Testis (tissue), 2 donors: ENCODE measurements at regions not wholly inside any gene's neighbourhood (a gene's known extent, or its start where the extent isn't known, plus 50 kb on each side); places are given as distances from the start of the nearest gene placed in this dataset.

Experiments used
- DNase-seq: peaks from one replicate; pipeline ENCODE4 v3.0.0-alpha.2; 2019
- H3K27ac ChIP-seq, 2 donors: fragments of 200-600 bp; sonication (generic); one replicate each; pipeline ENCODE4 v1.5.1; 2019
- H3K27me3 ChIP-seq: fragments of 200-600 bp; sonication (generic); one replicate; pipeline ENCODE4 v1.5.1; 2019
- H3K36me3 ChIP-seq: fragments of 200-600 bp; sonication (generic); one replicate; pipeline ENCODE4 v1.5.1; 2017; ENCODE audit warnings: low read depth; ENCODE audit errors: missing control alignments
- H3K4me1 ChIP-seq: fragments of 200-600 bp; sonication (generic); one replicate; pipeline ENCODE4 v1.5.1; 2019
- H3K4me3 ChIP-seq, 2 donors: fragments of 200-600 bp; sonication (generic); one replicate each; pipeline ENCODE4 v1.5.1; 2017 to 2019
- H3K9me3 ChIP-seq: fragments of 200-600 bp; sonication (generic); one replicate; pipeline ENCODE4 v1.5.1; 2017
- CTCF ChIP-seq, 3 experiments: fragments of 450-650 bp in 2 of 3; fragments of 200-600 bp in 1 of 3; sonication (generic) in 1 of 3; IDR thresholded peaks; one replicate each; pipeline ENCODE4 v1.5.1; 2016 to 2019; ENCODE audit warnings: antibody characterized with exemption in 3 of 3, mild to moderate bottlenecking in 2 of 3, moderate library complexity in 1 of 3
- POLR2A ChIP-seq: fragments of 450-650 bp; IDR thresholded peaks from one replicate; pipeline ENCODE4 v1.6.1; 2017; ENCODE audit warnings: antibody characterized with exemption, mild to moderate bottlenecking, moderate library complexity
- WGBS, 2 donors: methylation state at CpG; one replicate each; pipeline ENCODE4 v1.1.5; 2018; 5-methylcytosine and 5-hydroxymethylcytosine counted together
- intact Hi-C: fragments of 100-400 bp; cut with DNase I; formaldehyde crosslinking; loops from one replicate; pipeline ENCODE4 v1.15.1; 2023; ENCODE audit warnings: low total_unique reads

- Histone ChIP-seq H3K27me3 (no peaks in the 10 kb centered on the region), H3K9me3 (no peaks in the 10 kb centered on the region), H3K27ac (no peak overlapping the region), H3K36me3 (no peaks in the 10 kb centered on the region), H3K4me1 (peaks cover 1% of the 10 kb centered on the region), H3K4me3 (peak overlapping the region; percentile 2 to 43)
- WGBS, 2 donors, result 60 to 83% methylated on average over 1 to 14 of the region's 16 CpGs
- TF ChIP-seq POLR2A (no peak), CTCF (IDR thresholded peaks at IDR 0.05) (no peak)
- intact Hi-C loops, result no loop called here
- no peak for DNase-seq
Measured at GRCh38 chr5:130995254-130995515, 169.9 kb downstream of the HINT1 start.

GRCh38 chr5:130994496-130995253 is 170.4 kb downstream of the HINT1 start:
- WGBS, 2 donors, result 62 to 81% methylated on average over 37 to 40 of the region's 40 CpGs
- Histone ChIP-seq H3K27me3 (no peaks in the 10 kb centered on the region), H3K4me1 (no peaks in the 10 kb centered on the region), H3K27ac (no peak overlapping the region), H3K36me3 (no peaks in the 10 kb centered on the region), H3K4me3 (peak overlapping the region in 1 of 2 donors; percentile 43), H3K9me3 (no peaks in the 10 kb centered on the region)
- no peak for DNase-seq
- TF ChIP-seq CTCF (IDR thresholded peaks at IDR 0.05), result no peak
- TF ChIP-seq POLR2A, result no peak
- intact Hi-C loops, result no loop called here

GRCh38 chr5:130992621-130993020 is 172.4 kb downstream of the HINT1 start:
- Histone ChIP-seq H3K4me3 (no peak overlapping the region), H3K27me3 (no peaks in the 10 kb centered on the region), H3K9me3 (no peaks in the 10 kb centered on the region), H3K4me1 (no peaks in the 10 kb centered on the region), H3K36me3 (no peaks in the 10 kb centered on the region), H3K27ac (no peak overlapping the region)
- no peak for TF ChIP-seq POLR2A
- TF ChIP-seq CTCF (IDR thresholded peaks at IDR 0.05), result no peak
- DNase-seq, result no peak
- intact Hi-C loops, result no loop called here
- 28 to 42% methylated on average over 1 of the region's 1 CpG for WGBS, 2 donors

GRCh38 chr5:130992095-130992494 is 173.0 kb downstream of the HINT1 start:
- no peaks in the 10 kb centered on the region for H3K4me1 ChIP-seq
- no peak for DNase-seq
- no peaks in the 10 kb centered on the region for H3K27me3 ChIP-seq
- TF ChIP-seq POLR2A (no peak), CTCF (IDR thresholded peaks at IDR 0.05) (no peak)
- WGBS, 2 donors, result 51 to 62% methylated on average over 4 of the region's 4 CpGs
- H3K36me3 ChIP-seq, result no peaks in the 10 kb centered on the region
- no peak overlapping the region for H3K27ac ChIP-seq
- no peak overlapping the region for H3K4me3 ChIP-seq
- intact Hi-C loops, result no loop called here
- no peaks in the 10 kb centered on the region for H3K9me3 ChIP-seq

GRCh38 chr5:130985776-130986175 is 179.3 kb downstream of the HINT1 start:
- H3K27me3 ChIP-seq, result no peaks in the 10 kb centered on the region
- 62 to 67% methylated on average over 2 of the region's 2 CpGs for WGBS, 2 donors
- H3K4me3 ChIP-seq, result no peak overlapping the region
- no peak for DNase-seq
- no peaks in the 10 kb centered on the region for H3K9me3 ChIP-seq
- no peaks in the 10 kb centered on the region for H3K4me1 ChIP-seq
- TF ChIP-seq CTCF (IDR thresholded peaks at IDR 0.05) (no peak), POLR2A (no peak)
- no peak overlapping the region for H3K27ac ChIP-seq
- no peaks in the 10 kb centered on the region for H3K36me3 ChIP-seq
- intact Hi-C loops, result no loop called here
